GM21381 (cell line): ENCODE measurements at regions not wholly inside any gene's neighbourhood (a gene's known extent, or its start where the extent isn't known, plus 50 kb on each side); places are given as distances from the start of the nearest gene placed in this dataset.

Experiments used
- ATAC-seq: cut with Tn5 transposase; IDR thresholded peaks from one replicate; pipeline ENCODE4 v1.9.1; 2021; ENCODE audit warnings: mild to moderate bottlenecking, moderate library complexity; ENCODE audit not compliant: unreplicated experiment

GRCh38 chr12:90064852-90065801 lies 356.5 kb upstream of the ATP2B1 start:
- ATAC-seq: no peak

GRCh38 chr12:90062799-90063198 lies 354.2 kb upstream of the ATP2B1 start:
- no peak for ATAC-seq

- ATAC-seq: no peak
These were observed 353.2 kb upstream of the ATP2B1 start for GRCh38 chr12:90061809-90062208.

DNA sequence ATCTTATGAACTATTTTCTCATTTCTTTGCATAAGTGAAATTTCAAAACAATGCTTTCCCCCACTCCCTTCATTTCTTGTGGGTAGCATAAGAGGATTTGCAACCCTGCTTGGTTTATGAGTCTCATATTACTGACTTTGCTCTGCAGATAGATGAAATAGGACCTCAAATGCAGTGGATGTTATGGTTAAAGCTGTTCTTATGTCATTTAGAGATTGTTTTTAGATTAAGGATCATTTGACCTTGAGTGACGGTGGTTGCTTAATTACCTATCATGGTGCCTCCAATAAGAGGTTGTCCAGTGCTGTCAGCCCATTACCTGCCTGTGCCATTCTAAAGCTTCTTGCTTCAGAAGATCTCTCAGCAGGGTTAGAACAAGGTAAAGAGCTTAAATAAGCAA lies 351.4 kb upstream of the ATP2B1 start:
- no peak for ATAC-seq

DNA sequence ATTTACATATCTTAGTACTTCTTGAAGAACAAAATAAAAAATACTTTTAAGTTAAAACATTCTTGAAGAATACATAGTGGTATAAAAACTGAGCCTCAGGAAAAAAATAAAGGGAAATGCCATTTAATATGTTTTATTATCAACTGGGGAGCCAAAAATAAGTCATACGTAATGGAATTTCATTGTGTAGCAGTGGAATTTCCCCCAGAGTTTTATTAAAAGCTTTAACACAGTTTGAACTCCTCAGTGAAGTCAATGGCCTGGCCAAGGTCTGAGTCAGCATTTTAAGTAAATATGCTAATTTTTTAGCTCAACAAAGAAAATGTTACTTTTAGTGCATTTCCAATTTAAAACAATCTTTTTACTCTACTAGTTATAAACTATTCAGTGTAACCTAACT lies 350.1 kb upstream of the ATP2B1 start:
- no peak for ATAC-seq

DNA sequence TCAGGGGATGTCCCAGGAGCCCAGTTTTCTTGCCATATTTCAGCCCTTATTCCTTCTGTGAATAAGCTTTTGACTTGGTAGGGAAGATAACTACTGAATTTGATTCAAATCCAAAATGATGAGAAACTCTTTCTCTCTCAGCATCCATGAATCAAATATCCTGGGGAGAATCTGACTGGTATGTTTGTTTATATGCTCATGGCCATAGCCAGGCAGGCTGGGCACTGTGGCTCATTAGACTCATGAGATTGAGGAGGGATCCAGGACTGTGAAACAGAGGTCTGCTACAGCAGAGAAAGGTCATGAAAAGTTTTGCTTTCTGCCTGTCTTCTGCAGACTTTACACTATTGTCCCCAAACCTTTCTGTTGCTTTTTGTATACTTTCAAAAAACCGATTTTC lies 346.4 kb upstream of the ATP2B1 start:
- ATAC-seq: no peak

- no peak for ATAC-seq
These were observed 340.3 kb upstream of the ATP2B1 start for GRCh38 chr12:90048918-90049317.

- ATAC-seq: no peak
These were observed 336.9 kb upstream of the ATP2B1 start for GRCh38 chr12:90045559-90045958.

DNA sequence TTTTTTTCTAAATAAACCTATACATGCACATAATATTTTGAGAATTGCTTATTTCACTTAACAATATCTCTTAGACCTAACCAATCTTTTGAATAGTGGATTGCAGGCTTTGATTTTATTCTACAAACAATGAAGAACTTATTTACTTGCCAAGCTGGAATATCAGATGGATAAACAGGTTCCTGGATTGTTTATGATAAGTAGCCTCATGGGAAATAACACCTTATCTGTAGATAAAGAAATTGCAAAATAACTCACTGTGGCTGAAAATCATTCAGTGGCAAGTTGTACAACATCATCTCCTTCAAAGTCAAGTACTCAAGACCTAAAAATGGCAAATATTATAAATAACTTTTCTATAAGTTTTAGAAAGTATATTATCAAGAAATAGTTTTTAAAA lies 335.4 kb upstream of the ATP2B1 start:
- no peak for ATAC-seq

GRCh38 chr12:90042920-90043641 lies 334.4 kb upstream of the ATP2B1 start:
- ATAC-seq: no peak

DNA sequence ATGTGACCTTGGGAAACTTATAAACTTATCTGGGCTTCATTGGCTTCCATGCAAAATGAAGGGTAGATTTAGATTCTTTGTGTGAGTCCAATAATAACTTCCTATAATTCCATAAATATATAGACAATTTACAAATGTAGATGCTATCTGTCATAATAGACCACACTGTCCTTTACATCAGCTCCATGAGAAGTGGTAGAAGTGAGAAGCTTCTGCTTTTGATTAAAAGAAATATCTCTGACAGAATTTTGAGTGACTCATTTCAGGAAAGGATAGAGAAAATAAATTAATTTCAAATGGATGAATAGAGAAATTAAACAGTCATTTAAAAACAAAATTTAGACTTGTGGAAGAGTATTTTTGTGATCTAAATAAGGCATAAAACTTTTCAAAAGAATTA lies 329.7 kb upstream of the ATP2B1 start:
- no peak for ATAC-seq

GRCh38 chr12:90037740-90038139 lies 329.1 kb upstream of the ATP2B1 start:
- ATAC-seq: no peak

DNA sequence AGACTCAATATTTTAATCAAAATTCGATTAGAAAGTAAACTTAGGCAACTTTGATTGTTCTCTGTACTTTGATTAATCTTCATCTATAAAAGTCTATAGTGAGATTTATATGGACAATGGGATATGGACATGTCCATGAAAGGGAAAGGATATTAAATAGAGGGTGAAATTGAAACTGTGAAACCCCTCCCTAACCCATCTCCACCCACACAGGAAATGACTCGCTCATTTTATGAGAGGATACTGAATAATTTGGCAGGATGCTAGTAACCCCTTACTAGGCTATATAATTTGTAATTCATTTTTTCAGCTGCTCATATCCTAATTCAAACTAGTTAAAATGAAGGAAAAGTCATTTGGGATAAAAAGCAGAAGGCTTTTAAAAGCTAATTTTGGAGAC lies 328.0 kb upstream of the ATP2B1 start:
- ATAC-seq: no peak

GRCh38 chr12:90030726-90031125 lies 322.1 kb upstream of the ATP2B1 start:
- no peak for ATAC-seq

GRCh38 chr12:90029317-90029716 lies 320.7 kb upstream of the ATP2B1 start:
- no peak for ATAC-seq

DNA sequence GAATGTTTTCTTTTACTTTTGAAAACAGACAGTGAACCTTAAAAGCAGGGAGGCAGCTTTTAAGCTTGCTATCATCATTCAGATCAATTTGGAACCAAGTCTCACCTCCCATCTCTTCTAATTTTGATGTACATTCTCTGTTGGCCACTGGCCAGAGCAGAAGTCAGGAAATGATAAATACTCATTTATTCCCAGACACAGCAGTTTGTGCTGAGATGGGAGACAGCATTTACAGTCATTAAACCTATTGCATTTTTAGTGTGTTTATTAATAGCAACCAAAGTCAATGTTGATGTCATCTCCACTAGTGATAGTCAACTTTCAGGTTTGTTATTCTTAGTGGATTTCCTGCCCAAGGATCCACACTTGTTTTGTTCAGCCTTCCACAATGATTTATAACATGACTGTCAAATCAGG lies 320.0 kb upstream of the ATP2B1 start:
- no peak for ATAC-seq

DNA sequence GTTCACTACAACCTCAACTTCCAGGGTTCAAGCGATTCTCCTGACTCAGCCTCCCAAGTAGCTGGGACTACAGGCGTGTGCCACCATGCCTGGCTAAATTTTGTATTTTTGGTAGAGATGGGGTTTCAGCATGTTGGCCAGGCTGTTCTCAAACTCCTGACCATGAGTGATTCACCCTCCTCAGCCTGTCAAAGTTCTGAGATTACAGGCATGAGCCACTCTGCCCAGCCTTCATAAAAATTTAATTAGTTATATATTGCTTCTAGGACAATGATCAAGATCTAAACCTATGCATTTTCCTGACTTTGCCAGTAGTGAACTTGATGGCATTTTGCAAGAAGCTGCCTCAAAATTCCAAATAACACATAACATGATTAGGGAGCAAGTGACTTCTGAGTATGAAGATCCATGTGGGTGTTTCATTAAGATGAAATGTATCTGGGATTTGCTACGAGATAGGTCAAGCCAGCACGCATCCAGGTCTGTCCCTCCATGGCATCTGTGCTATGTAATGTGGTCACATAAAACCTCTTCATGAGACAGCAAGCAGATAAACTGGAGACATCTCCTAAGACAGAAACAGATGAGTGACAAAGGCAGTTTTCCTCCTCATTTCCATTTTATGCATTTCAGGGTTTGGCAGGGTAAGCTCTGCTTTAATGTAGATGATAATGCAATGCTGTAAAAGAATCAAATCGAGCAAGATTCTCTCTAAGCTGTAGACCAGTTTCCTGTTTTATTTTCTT lies 319.4 kb upstream of the ATP2B1 start:
- ATAC-seq: no peak

DNA sequence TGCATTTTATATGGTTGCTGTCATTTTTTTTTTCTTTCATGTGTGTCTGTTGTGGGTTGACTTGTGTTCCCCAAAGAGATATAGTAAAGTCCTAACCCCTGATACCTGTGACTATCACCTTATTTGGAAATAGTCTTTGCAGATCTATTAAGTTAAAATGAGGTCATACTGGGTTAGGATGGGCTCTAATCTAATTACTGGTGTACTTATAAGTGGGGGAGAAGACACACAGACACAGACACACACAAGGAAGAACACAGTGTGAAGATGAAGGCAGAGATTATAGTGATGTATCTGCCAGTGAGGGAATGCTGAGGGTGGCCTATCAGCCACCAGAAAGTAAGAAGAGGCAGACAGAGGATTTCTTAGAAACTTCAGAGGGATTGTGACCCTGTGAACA lies 318.4 kb upstream of the ATP2B1 start:
- no peak for ATAC-seq

DNA sequence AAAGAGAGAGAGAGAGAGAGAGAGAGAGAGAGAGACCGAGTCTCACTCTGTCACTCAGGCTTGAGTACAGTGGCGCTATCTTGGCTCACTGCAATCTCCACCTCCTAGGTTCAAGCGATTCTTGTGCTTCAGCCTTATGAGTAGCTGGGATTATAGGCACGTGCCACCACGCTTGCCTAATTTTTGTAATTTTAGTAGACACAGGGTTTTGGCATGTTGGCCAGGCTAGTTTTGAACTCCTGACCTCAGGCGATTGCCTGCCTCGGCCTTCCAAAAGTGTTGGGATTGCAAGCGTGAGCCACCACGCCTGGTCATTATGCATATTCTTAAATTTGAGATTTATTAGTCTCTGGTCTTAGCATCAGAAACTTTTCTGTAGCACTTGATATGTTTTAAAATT lies 317.9 kb upstream of the ATP2B1 start:
- no peak for ATAC-seq

DNA sequence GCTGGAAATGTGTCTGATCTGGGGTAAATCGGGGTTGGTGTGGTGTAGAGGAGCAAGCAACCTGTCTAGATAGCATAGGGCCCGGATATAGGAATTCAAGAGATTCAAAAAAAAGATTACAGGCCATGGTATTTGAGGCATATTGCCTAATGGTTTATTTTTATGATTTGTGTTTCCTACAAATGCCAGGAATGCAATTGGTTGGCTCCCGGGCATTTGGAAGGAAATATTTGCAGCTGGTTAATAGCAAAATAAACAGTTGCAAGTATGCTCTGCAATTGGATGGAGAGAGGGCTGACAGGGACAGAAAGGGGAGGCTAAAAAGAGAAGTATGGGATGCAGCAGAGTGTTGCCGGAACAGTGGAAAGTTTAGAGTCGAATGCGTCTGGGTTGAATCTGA lies 315.6 kb upstream of the ATP2B1 start:
- ATAC-seq: no peak

DNA sequence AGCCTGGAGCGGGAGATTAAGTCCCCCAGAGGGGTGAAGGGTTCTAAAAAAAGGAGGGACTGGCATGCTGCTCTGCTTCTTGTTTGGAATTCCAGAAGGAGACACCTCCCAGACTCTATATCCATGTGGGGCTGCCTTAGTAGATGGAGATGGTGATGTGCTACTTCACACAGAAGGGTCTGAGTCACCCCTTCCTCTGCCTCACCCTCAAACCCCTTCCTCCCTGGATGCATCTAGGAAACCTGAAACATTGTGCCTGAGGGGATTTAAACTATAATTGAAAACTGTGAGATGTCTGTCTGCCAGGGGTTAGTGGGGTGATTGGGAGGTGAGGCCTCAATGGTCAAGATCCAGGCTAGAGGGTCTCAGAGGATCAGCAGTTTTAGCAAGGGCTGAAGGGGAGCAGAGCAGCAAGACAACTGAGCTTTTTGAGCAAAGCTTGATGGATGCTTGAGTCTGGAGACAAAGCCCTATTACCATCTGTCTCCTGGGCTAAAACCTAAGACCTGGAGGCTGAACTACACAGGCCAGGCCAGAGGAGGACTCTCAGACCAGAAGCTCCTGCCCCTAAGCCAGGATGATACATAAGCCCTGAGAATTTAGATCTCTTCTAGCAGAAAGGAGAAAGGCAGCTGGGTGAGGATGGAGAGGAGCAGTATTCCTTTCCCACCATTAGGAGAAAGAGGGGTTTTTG lies 314.7 kb upstream of the ATP2B1 start:
- no peak for ATAC-seq
